Erythroblast (primary cell): ENCODE measurements at regions not wholly inside any gene's neighbourhood (a gene's known extent, or its start where the extent isn't known, plus 50 kb on each side); places are given as distances from the start of the nearest gene placed in this dataset.
"Not testable (repeated sequence)": the region's sequence is repeated elsewhere in the genome, so short reads cannot be mapped to it uniquely, and the experiment has no call there.

ENCODE experiments used
- GATA1 ChIP-seq: IDR thresholded peaks from 2 replicates; pipeline ENCODE4 v1.6.1; 2011; ENCODE audit warnings: low read depth, mild to moderate bottlenecking, control low read depth, low read length, moderate library complexity
- POLR2A ChIP-seq: IDR thresholded peaks from 2 replicates; pipeline ENCODE4 v1.6.1; 2011; ENCODE audit warnings: mild to moderate bottlenecking, low read length

DNA sequence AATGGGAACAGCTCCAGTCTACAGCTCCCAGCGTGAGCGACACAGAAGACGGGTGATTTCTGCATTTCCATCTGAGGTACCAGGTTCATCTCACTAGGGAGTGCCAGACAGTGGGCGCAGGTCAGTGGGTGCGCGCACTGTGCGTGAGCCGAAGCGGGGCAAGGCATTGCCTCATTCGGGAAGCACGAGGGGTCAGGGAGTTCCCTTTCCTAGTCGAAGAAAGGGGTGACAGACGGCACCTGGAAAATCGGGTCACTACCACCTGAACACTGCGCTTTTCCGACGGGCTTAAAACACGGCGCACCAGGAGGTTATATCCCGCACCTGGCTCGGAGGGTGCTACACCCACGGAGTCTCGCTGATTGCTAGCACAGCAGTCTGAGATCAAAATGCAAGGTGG lies 390.3 kb downstream of the GLUD2 start:
- TF ChIP-seq POLR2A, GATA1: not testable (repeated sequence)
